ENCODE measurements at regions not wholly inside any gene's neighbourhood (a gene's known extent, or its start where the extent isn't known, plus 50 kb on each side); places are given as distances from the start of the nearest gene placed in this dataset.
"Not testable (repeated sequence)": the region's sequence is repeated elsewhere in the genome, so short reads cannot be mapped to it uniquely, and the experiment has no call there.

- DNase-seq (ENCODE audit: low read depth in 3 of 3, low spot score in 1 of 3) = no peak
Observed at GRCh38 chr1:234849832-234850231, 239.9 kb upstream of the IRF2BP2 start.

DNA sequence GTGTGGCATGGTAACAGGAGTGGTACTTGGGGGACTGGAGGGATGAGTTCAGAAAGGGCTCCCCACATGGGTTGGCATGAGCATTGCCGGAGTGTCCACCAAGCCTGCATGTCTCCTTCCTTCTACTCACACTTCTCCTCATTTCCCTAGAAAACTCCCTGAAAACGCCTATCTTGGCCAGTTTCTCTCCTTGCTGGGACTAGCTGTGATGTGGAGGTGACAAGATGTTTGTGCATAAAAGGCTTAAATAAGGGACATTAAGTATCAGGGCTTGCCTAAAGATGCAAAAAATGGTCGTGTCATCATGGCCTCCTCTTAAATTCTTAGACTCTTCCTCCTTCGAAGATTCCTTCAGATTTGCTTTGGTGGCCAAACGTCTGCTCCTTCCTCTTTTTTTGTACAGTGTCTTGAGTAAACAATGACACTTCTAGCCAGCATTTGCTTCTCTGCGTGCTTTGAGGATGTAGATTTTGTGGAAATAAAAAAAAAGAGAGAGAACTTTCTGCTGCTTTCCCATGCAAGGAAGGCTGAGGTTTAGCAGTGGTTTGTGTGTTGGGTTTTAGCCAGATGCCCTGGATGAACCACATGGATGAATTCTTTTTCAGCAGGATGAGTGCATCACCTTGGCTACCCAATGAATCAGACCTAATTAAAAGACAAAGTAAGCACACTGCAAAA is 239.1 kb upstream of the IRF2BP2 start:
- DNase-seq (ENCODE audit: low read depth in 3 of 3, low spot score in 1 of 3) = no peak

DNA sequence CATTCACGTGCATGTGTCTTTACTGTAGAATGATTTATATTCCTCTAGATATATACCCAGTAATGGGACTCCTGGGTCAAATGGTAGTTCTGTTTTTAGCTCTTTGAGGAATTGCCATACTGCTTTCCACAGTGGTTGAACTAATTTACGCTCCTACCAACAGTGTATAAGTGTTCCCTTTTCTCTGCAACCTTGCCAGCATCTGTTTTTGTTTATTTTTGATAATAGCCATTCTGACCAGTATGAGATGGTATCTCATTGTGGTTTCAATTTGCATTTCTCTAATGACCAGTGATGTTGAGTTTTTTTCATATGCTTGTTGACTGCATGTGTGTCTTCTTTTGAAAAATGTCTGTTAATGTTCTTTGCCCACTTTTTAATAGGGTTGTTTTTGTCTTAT is 236.8 kb upstream of the IRF2BP2 start:
- DNase-seq (ENCODE audit: low read depth in 3 of 3, low spot score in 1 of 3) = not testable (repeated sequence)

DNA sequence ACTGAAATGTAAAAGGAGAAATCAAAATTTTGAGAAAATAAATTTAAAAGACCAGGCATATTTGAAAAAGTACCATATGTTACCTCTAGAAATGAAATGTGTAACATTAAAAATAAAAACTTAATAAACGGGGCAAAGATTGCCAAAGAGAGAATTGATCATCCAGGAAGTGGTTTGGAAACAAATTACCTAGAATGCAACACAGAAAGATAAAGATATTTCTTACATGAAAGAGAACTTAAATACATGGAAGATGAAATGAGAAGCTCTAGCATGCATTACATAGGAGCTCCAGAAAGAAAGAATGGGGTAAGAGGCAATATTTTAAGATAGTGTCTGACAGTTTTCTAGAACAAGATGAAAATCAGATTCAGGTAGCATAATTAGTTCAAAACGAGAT is 235.9 kb upstream of the IRF2BP2 start:
- no peak for DNase-seq (ENCODE audit: low read depth in 3 of 3, low spot score in 1 of 3)

DNA sequence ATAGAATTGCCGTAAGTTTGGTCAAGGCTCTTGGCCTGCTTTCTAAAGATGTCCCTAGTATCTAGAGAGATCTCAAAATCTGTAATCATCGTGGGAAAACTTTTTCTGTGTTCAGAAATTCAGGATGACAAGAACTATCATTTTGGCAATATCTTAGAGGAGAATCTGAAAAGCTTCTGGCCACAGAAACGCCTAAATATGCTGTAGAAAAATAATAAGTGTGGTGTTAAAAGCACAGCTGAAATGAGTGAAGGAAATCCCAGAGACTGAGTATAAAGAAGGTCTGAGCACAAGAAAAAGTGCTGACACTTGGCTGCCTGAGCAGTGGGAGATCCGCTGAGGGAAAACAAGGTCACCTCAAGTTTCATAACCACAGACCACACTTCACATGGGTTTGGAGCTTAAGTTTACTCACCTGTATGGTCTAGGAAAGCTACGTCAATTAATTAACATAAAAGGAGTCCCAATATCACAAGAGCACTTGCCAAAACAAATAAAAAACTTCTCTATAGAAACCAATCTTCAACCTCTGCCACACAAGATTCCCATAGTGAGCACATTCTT is 235.2 kb upstream of the IRF2BP2 start:
- DNase-seq (ENCODE audit: low read depth in 3 of 3, low spot score in 1 of 3) = peak in 2 of 3 donors; percentile 12 to 18

- DNase-seq (ENCODE audit: low read depth in 3 of 3, low spot score in 1 of 3) = no peak
Observed at GRCh38 chr1:234844479-234845031, 234.6 kb upstream of the IRF2BP2 start.

DNA sequence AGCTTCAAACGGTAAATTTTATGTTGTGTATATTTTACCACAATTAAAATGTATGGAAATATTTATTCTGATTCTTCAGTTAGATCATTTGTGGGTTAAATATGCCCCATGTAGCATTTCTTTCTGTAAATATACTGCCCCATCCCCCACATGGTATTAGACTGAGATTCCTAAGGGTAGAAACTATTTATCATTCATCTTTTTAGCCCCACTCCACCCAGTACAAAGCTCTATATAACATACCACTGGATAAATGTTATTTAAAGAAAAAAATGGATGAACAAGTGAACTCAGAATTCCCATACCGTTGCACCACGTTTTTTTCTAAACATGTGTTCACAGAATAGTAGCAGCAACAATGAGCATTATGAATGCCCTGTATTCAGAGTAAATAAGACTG is 234.0 kb upstream of the IRF2BP2 start:
- DNase-seq (ENCODE audit: low read depth in 3 of 3, low spot score in 1 of 3) = no peak

DNA sequence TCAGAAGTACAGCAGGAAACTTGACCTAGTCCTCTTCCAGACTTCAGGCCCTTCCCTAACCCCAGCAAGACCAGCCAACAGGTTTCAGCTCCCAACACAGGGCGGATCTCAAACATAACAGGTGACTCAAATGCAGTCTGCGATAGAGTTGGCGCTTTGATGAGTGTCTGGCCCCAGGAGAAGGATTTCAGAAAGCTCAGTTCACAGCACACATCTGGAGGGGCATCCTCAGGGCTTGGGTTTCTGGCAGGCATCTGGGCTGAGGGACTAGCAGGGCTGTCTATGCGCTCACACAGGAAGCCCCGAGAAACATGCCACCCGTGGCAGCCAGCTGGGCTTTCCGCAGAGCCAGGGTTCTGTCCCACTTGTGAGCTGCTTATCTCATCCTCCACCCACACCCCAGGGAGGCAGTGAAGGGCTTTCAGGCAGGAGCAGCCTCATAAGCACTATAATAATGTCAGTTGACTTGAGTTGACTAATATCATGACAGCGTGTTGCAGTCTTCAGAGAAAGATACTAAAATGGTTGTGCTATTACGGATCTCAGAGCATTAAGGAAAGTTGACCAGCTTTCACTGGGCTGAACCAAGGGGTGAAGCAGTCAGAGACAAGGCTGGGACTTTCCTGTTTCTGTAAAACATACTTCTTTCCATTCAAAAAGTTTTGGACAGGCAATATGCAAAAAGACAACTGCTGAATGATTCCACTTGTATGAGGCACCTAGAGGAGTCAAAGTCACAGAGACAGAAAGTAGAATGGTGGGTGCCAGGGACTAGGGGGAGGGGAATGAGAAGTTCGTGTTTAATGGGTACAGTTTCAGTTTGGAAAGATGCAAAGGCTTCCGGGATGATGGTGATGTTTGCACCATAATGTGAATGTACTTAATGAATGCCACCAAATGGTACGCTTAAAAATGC is 233.0 kb upstream of the IRF2BP2 start:
- DNase-seq (ENCODE audit: low read depth in 3 of 3, low spot score in 1 of 3) = peak; percentile 10 to 51 (median 13)

GRCh38 chr1:234841710-234842231 is 231.8 kb upstream of the IRF2BP2 start:
- DNase-seq (ENCODE audit: low read depth in 3 of 3, low spot score in 1 of 3) = no peak

- DNase-seq (ENCODE audit: low read depth in 3 of 3, low spot score in 1 of 3) = no peak
Observed at GRCh38 chr1:234841281-234841680, 231.3 kb upstream of the IRF2BP2 start.

GRCh38 chr1:234840843-234841242 is 230.9 kb upstream of the IRF2BP2 start:
- no peak for DNase-seq (ENCODE audit: low read depth in 3 of 3, low spot score in 1 of 3)

GRCh38 chr1:234840253-234840652 is 230.3 kb upstream of the IRF2BP2 start:
- DNase-seq (ENCODE audit: low read depth in 3 of 3, low spot score in 1 of 3) = no peak

GRCh38 chr1:234839663-234840062 is 229.7 kb upstream of the IRF2BP2 start:
- no peak for DNase-seq (ENCODE audit: low read depth in 3 of 3, low spot score in 1 of 3)

DNA sequence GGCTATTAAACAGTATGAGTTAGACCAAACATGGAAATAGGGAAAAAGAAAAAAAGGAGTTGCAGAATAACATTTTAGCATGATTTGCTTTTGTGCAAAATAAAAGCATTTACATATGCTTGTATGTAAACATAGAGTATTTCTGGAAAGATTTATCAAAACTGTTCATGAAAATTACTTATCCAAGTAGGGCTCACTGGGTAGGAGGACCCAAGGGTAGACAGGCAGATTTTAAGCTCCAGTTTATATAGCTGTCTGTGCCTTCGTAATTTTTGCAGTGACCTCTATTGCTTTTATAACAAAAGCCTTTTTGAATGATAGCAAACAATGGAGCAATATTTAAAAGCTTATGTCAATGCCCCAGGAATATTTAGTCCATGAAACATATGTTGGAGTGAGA is 228.8 kb upstream of the IRF2BP2 start:
- DNase-seq (ENCODE audit: low read depth in 3 of 3, low spot score in 1 of 3) = no peak

- no peak for DNase-seq (ENCODE audit: low read depth in 3 of 3, low spot score in 1 of 3)
Observed at GRCh38 chr1:234838182-234838581, 228.2 kb upstream of the IRF2BP2 start.

DNA sequence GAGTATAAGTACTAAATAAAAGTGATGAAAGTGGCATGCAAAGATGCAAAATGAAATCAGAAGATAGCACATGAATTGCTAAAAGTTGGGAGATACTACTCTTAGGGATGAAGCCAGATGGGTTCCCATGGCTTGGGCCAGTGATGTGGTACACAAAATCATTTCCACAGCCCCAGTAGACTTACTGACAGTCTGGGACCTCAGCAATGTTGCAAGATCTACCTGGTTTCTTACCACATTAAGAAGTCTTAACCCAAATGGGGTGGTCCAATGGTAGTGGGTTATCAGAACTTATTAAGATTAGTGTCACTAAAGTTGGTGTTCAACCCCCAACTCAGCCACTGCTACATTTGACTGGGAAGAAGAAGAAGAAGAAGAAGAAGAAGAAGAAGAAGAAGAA is 227.7 kb upstream of the IRF2BP2 start:
- no peak for DNase-seq (ENCODE audit: low read depth in 3 of 3, low spot score in 1 of 3)

GRCh38 chr1:234836776-234837357 is 226.9 kb upstream of the IRF2BP2 start:
- no peak for DNase-seq (ENCODE audit: low read depth in 3 of 3, low spot score in 1 of 3)

- DNase-seq (ENCODE audit: low read depth in 3 of 3, low spot score in 1 of 3) = no peak
Observed at GRCh38 chr1:234836045-234836681, 226.2 kb upstream of the IRF2BP2 start.

GRCh38 chr1:234835239-234835638 is 225.3 kb upstream of the IRF2BP2 start:
- no peak for DNase-seq (ENCODE audit: low read depth in 3 of 3, low spot score in 1 of 3)

DNA sequence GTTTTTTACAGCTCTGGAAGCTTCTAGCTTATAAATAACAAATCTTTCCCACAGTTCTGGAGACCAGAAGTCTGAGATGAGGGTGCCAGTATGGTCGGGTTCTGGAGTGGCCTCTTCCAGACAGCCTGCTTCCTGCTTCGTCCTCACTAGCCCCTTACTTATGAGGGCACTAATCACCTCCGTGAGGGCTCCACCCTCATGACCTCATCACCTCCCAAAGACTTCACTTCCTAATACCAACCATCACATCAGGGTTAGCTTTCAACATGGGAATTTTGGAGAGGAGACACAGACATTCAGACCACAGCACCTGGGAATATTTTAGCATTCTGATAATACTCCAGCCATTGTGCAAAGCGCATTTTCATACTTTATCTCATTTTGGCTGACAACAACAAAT is 223.7 kb upstream of the IRF2BP2 start:
- DNase-seq (ENCODE audit: low read depth in 3 of 3, low spot score in 1 of 3) = no peak

GRCh38 chr1:234833118-234833517 is 223.1 kb upstream of the IRF2BP2 start:
- no peak for DNase-seq (ENCODE audit: low read depth in 3 of 3, low spot score in 1 of 3)
